ENCODE measurements at regions not wholly inside any gene's neighbourhood (a gene's known extent, or its start where the extent isn't known, plus 50 kb on each side); places are given as distances from the start of the nearest gene placed in this dataset.

GRCh38 chr12:127559349-127560040 is 707.5 kb upstream of the TMEM132C start:
- Histone ChIP-seq H2AK5ac (ENCODE audit: insufficient read length, low read length) (no peak overlapping the region), H2BK12ac (ENCODE audit: insufficient read length, low read depth, low read length) (no peak overlapping the region), H3K4ac (ENCODE audit: low read depth, low read length) (no peak overlapping the region), H2AFZ (ENCODE audit: low read length) (no peak overlapping the region), H2BK120ac (ENCODE audit: low read depth, low read length, poor library complexity, severe bottlenecking) (no peak overlapping the region), H3T11ph (ENCODE audit: low read length) (no peak overlapping the region), H3K27ac (ENCODE audit: insufficient read length, low read depth, low read length) (no peak overlapping the region), H3K79me1 (ENCODE audit: insufficient read depth, low read depth, low read length, poor library complexity, severe bottlenecking) (no peaks in the 10 kb centered on the region), H3K23ac (ENCODE audit: insufficient read length, low read depth, low read length) (no peak overlapping the region), H4K8ac (replicated peaks; ENCODE audit: insufficient read length, low read depth, low read length) (no peak overlapping the region), H4K20me1 (ENCODE audit: control insufficient read depth, insufficient read depth, insufficient read length) (no peaks in the 10 kb centered on the region), H3K9ac (ENCODE audit: extremely low read depth, insufficient read length, low read length) (no peak overlapping the region), H3K56ac (ENCODE audit: insufficient read length, low read depth, low read length) (no peak overlapping the region), H2BK20ac (ENCODE audit: low read depth, low read length, poor library complexity, severe bottlenecking) (no peak overlapping the region), H2BK15ac (ENCODE audit: low read depth, low read length) (no peak overlapping the region), H4K91ac (ENCODE audit: insufficient read length, low read depth, low read length) (no peak overlapping the region), H3K23me2 (ENCODE audit: insufficient read length, low read depth, low read length, poor library complexity, severe bottlenecking) (no peaks in the 10 kb centered on the region), H3K14ac (ENCODE audit: insufficient read depth, low read length) (no peak overlapping the region), H3K4me1 (ENCODE audit: insufficient read depth, low read length) (peaks cover 2% of the 10 kb centered on the region; the same call in 1 of the 2 replicates), H3K79me2 (ENCODE audit: insufficient read depth, low read length) (no peaks in the 10 kb centered on the region), H2BK5ac (ENCODE audit: insufficient read length, low read length) (no peak overlapping the region), H4K5ac (ENCODE audit: insufficient read length, low read depth, low read length) (no peak overlapping the region), H3K9me3 (ENCODE audit: control insufficient read depth, low read depth, low read length) (no peaks in the 10 kb centered on the region), H3K18ac (ENCODE audit: insufficient read length, low read depth, low read length) (no peak overlapping the region), H3K4me2 (ENCODE audit: insufficient read depth, insufficient read length, low read length) (no peak overlapping the region), H3K27me3 (ENCODE audit: insufficient read depth, low read length) (no peaks in the 10 kb centered on the region)
- peak; percentile 67 for TF ChIP-seq CTCF (conservative IDR thresholded peaks at IDR 0.05)
- H3K4me3 Mint-ChIP-seq, result no peak overlapping the region
- peaks cover 7% of the 10 kb centered on the region for H3K27me3 Mint-ChIP-seq (ENCODE audit: low read depth)
- H3K4me1 Mint-ChIP-seq, result peaks cover 5 to 8% of the 10 kb centered on the region in 2 experiments; a peak in 2 of 4 replicates
- DNase-seq, result peak; percentile 83
- no peaks in the 10 kb centered on the region for H3K9me3 Mint-ChIP-seq
- H3K36me3 Mint-ChIP-seq (ENCODE audit: insufficient read depth in 1 of 3, low read depth in 3 of 3), result no peaks in the 10 kb centered on the region
- WGBS (ENCODE audit: extremely low coverage, insufficient read length, low lambda C conversion rate), result no CpG with 5 or more reads among the region's 12 CpGs
- no peak overlapping the region for H3K27ac Mint-ChIP-seq

All from H9 (cell line).